OCI-LY1 (cell line): ENCODE measurements at regions not wholly inside any gene's neighbourhood (a gene's known extent, or its start where the extent isn't known, plus 50 kb on each side); places are given as distances from the start of the nearest gene placed in this dataset.

Experiments
- H2AFZ ChIP-seq: fragments of 200-600 bp; sonication (generic), shearing (Covaris generic); 2 replicates; pipeline ENCODE4 v1.6.0; 2014; ENCODE audit warnings: antibody characterized with exemption, mild to moderate bottlenecking, low read length
- H3F3A ChIP-seq: fragments of 200-600 bp; sonication (generic), shearing (Covaris generic); 2 replicates; pipeline ENCODE4 v1.6.0; 2014; ENCODE audit warnings: mild to moderate bottlenecking, antibody characterized with exemption, low read length, moderate library complexity; ENCODE audit not compliant: insufficient read depth
- H3K27ac ChIP-seq: fragments of 200-600 bp; sonication (generic); 2 replicates; pipeline ENCODE4 v1.5.1; 2014; ENCODE audit warnings: low read length, mixed run types, mild to moderate bottlenecking, low read depth; ENCODE audit not compliant: poor library complexity, severe bottlenecking
- H3K27me3 ChIP-seq: fragments of 200-600 bp; sonication (generic); 2 replicates; pipeline ENCODE4 v1.6.0; 2014; ENCODE audit warnings: antibody characterized with exemption, mild to moderate bottlenecking, low read length, moderate library complexity; ENCODE audit not compliant: insufficient read depth
- H3K36me3 ChIP-seq: fragments of 200-600 bp; sonication (generic); 2 replicates; pipeline ENCODE4 v1.6.1; 2014; ENCODE audit warnings: mild to moderate bottlenecking, antibody characterized with exemption, low read length, moderate library complexity, mixed read lengths; ENCODE audit not compliant: insufficient read depth
- H3K4me1 ChIP-seq: fragments of 200-600 bp; sonication (generic); 2 replicates; pipeline ENCODE4 v1.5.1; 2014; ENCODE audit warnings: mild to moderate bottlenecking, low read length, moderate library complexity; ENCODE audit not compliant: insufficient read depth, severe bottlenecking
- H3K4me2 ChIP-seq: fragments of 200-600 bp; sonication (generic), shearing (Covaris generic); 2 replicates; pipeline ENCODE4 v1.6.1; 2014; ENCODE audit warnings: low read length
- H3K4me3 ChIP-seq: fragments of 200-600 bp; sonication (generic); 2 replicates; pipeline ENCODE4 v1.5.1; 2014; ENCODE audit warnings: low read length, low read depth, mild to moderate bottlenecking, mixed read lengths; ENCODE audit not compliant: poor library complexity, severe bottlenecking
- H3K79me2 ChIP-seq: fragments of 200-600 bp; shearing (Covaris generic); 2 replicates; pipeline ENCODE4 v1.6.1; 2016; ENCODE audit warnings: mixed run types, low read length, mixed read lengths; ENCODE audit not compliant: insufficient read depth
- H3K9ac ChIP-seq: fragments of 200-600 bp; sonication (generic), shearing (Covaris generic); 2 replicates; pipeline ENCODE4 v1.6.1; 2014; ENCODE audit warnings: mild to moderate bottlenecking, low read length, mixed read lengths
- H3K9me2 ChIP-seq: fragments of 200-600 bp; sonication (generic), shearing (Covaris generic); 2 replicates; pipeline ENCODE4 v1.6.1; 2014; ENCODE audit warnings: low read depth, mild to moderate bottlenecking, low read length, mixed read lengths
- H3K9me3 ChIP-seq: fragments of 200-600 bp; shearing (Covaris generic); 2 replicates; pipeline ENCODE4 v1.6.1; 2014; ENCODE audit warnings: low read length, mixed read lengths
- H4K20me1 ChIP-seq: fragments of 200-600 bp; sonication (generic), shearing (Covaris generic); 2 replicates; pipeline ENCODE4 v1.6.0; 2016; ENCODE audit warnings: mild to moderate bottlenecking, low read length; ENCODE audit not compliant: insufficient read depth
- CTCF ChIP-seq: fragments of 200-600 bp; sonication (generic), shearing (Covaris generic); IDR thresholded peaks from 2 replicates; pipeline ENCODE4 v1.5.1; 2017; ENCODE audit warnings: mild to moderate bottlenecking, antibody characterized with exemption, low read length, moderate library complexity, mixed read lengths
- EZH2 ChIP-seq: fragments of 200-600 bp; sonication (generic), shearing (Covaris generic); IDR thresholded peaks from 2 replicates; pipeline ENCODE4 v1.8.0; 2017; ENCODE audit warnings: borderline replicate concordance, mixed run types, mild to moderate bottlenecking, antibody characterized with exemption, low read length, moderate library complexity, mixed read lengths

- H3K36me3 ChIP-seq, result no peaks in the 10 kb centered on the region
- no peak overlapping the region for H3K4me3 ChIP-seq
- no peaks in the 10 kb centered on the region for H3K27me3 ChIP-seq
- no peaks in the 10 kb centered on the region for H3K79me2 ChIP-seq
- no peaks in the 10 kb centered on the region for H3K9me3 ChIP-seq
- no peaks in the 10 kb centered on the region for H3K9me2 ChIP-seq
- no peak overlapping the region for H3K4me2 ChIP-seq
- H3K9ac ChIP-seq, result no peak overlapping the region
- TF ChIP-seq CTCF (no peak), EZH2 (no peak)
- H4K20me1 ChIP-seq, result no peaks in the 10 kb centered on the region
- no peak overlapping the region for H3K27ac ChIP-seq
- H3K4me1 ChIP-seq, result no peaks in the 10 kb centered on the region
- H2AFZ ChIP-seq, result no peak overlapping the region
- no peaks in the 10 kb centered on the region for H3F3A ChIP-seq
These were observed 196.9 kb upstream of the LRFN5 start for GRCh38 chr14:41409806-41410205.

- H3K4me1 ChIP-seq, result no peaks in the 10 kb centered on the region
- H3K27ac ChIP-seq, result no peak overlapping the region
- no peak overlapping the region for H3K9ac ChIP-seq
- H4K20me1 ChIP-seq, result no peaks in the 10 kb centered on the region
- no peaks in the 10 kb centered on the region for H3K79me2 ChIP-seq
- H3K4me2 ChIP-seq, result no peak overlapping the region
- no peak overlapping the region for H2AFZ ChIP-seq
- no peaks in the 10 kb centered on the region for H3K9me3 ChIP-seq
- H3K4me3 ChIP-seq, result no peak overlapping the region
- no peaks in the 10 kb centered on the region for H3K27me3 ChIP-seq
- no peaks in the 10 kb centered on the region for H3K9me2 ChIP-seq
- H3K36me3 ChIP-seq, result no peaks in the 10 kb centered on the region
- no peak for TF ChIP-seq CTCF
- TF ChIP-seq EZH2, result no peak
- H3F3A ChIP-seq, result no peaks in the 10 kb centered on the region
These were observed 202.6 kb upstream of the LRFN5 start for GRCh38 chr14:41404126-41404525.

GRCh38 chr14:41403360-41403759 lies 203.3 kb upstream of the LRFN5 start:
- Histone ChIP-seq H3K27me3 (no peaks in the 10 kb centered on the region), H2AFZ (no peak overlapping the region), H3K4me1 (no peaks in the 10 kb centered on the region), H3K9me3 (no peaks in the 10 kb centered on the region), H3K36me3 (no peaks in the 10 kb centered on the region), H3K4me2 (no peak overlapping the region), H3K79me2 (no peaks in the 10 kb centered on the region), H4K20me1 (no peaks in the 10 kb centered on the region), H3F3A (no peaks in the 10 kb centered on the region), H3K9me2 (no peaks in the 10 kb centered on the region), H3K9ac (no peak overlapping the region), H3K27ac (no peak overlapping the region), H3K4me3 (no peak overlapping the region)
- TF ChIP-seq EZH2, result no peak
- TF ChIP-seq CTCF, result no peak
